K562 (cell line): ENCODE measurements at regions not wholly inside any gene's neighbourhood (a gene's known extent, or its start where the extent isn't known, plus 50 kb on each side); places are given as distances from the start of the nearest gene placed in this dataset.

Experiments used
- ATAC-seq: fragments of 200-7000 bp; cut with Tn5 transposase; 3 replicates; pipeline ENCODE4 v1.9.1; 2020; ENCODE audit warnings: moderate library complexity
- BruUV-seq: library from RNA; stranded (reverse); fragments of 400-500 nt; replicated peaks from 2 replicates; lab custom pipeline; 2021; lab: Mats Ljungman, UMichigan
- CTCF ChIA-PET: fragments of 300-600 bp; formaldehyde crosslinking; extraction: SDS; loops from one replicate; lab custom pipeline; 2021; ENCODE audit warnings: low intra/inter-chr PET ratio; lab: Yijun Ruan, JAX
- POLR2A ChIA-PET: fragments of 300-600, 350-650 bp; sonication (Branson Sonifier 250); formaldehyde crosslinking; extraction: SDS; loops from one replicate; lab custom pipeline; 2021; ENCODE audit warnings: antibody characterized with exemption, inconsistent platforms; lab: Yijun Ruan, JAX
- DNase-seq, 4 experiments: peaks; one replicate each; pipeline versions ENCODE4 v3.0.0 to v3.0.0-alpha.2; 2011 to 2018; ENCODE audit warnings: low spot score in 3 of 4, mixed read lengths in 3 of 4; ENCODE audit errors: extremely low read depth in 1 of 4
- FAIRE-seq: peaks from 2 replicates; lab custom pipeline; 2011; peaks lifted over from hg19 to GRCh38; lab: Jason Lieb, UNC
- H2AFZ ChIP-seq: 2 replicates; pipeline ENCODE4 v1.6.0; 2011; ENCODE audit warnings: low read depth, low read length, control low read depth, inconsistent platforms
- H3K27ac ChIP-seq: fragments of 200-600 bp; 3 replicates; pipeline ENCODE4 v1.8.0; 2011; ENCODE audit warnings: low read depth, mild to moderate bottlenecking, control low read depth, inconsistent platforms, low read length, moderate library complexity, mixed read lengths; ENCODE audit errors: extremely low read depth
- H3K27me3 ChIP-seq, 2 experiments: fragments of 300-600 bp in 1 of 2; 2 replicates in 1 of 2; 3 replicates in 1 of 2; pipeline versions ENCODE4 v1.6.0 to v1.8.0; 2011; ENCODE audit warnings: inconsistent platforms in 2 of 2, low read length in 2 of 2, mild to moderate bottlenecking in 1 of 2, mixed read lengths in 1 of 2, moderate library complexity in 1 of 2; ENCODE audit not compliant: control insufficient read depth in 2 of 2, insufficient read depth in 2 of 2
- H3K36me3 ChIP-seq: fragments of 300-600 bp; 3 replicates; pipeline ENCODE4 v1.8.0; 2011; ENCODE audit warnings: mild to moderate bottlenecking, low read length, inconsistent platforms; ENCODE audit not compliant: control insufficient read depth, insufficient read depth
- H3K4me1 ChIP-seq, 2 experiments: fragments of 200-600 bp in 1 of 2; replicated peaks in 1 of 2; 2 replicates in 1 of 2; 3 replicates in 1 of 2; pipeline versions ENCODE4 v1.5.1 to v1.8.0; 2011; ENCODE audit warnings: inconsistent platforms in 2 of 2, low read length in 2 of 2, mild to moderate bottlenecking in 1 of 2, mixed read lengths in 1 of 2, moderate library complexity in 1 of 2; ENCODE audit not compliant: control insufficient read depth in 2 of 2, insufficient read depth in 2 of 2
- H3K4me2 ChIP-seq: 2 replicates; pipeline ENCODE4 v1.6.1; 2011; ENCODE audit warnings: low read length, control low read depth, inconsistent platforms, mixed read lengths; ENCODE audit not compliant: insufficient read depth
- H3K4me3 ChIP-seq: fragments of 200-600 bp; sonication (generic), shearing (Covaris generic); 2 replicates; pipeline ENCODE4 v1.5.1; 2016; ENCODE audit warnings: control low read depth, inconsistent platforms
- H3K79me2 ChIP-seq: fragments of 200-600 bp; 3 replicates; pipeline ENCODE4 v1.8.0; 2011; ENCODE audit warnings: low read length, inconsistent platforms; ENCODE audit not compliant: control insufficient read depth, insufficient read depth
- H3K9ac ChIP-seq, 2 experiments: 2 replicates each; pipeline versions ENCODE4 v1.6.0 to v1.6.1; 2011; ENCODE audit warnings: low read depth in 2 of 2, low read length in 2 of 2, control low read depth in 1 of 2, inconsistent platforms in 1 of 2, mild to moderate bottlenecking in 1 of 2, mixed read lengths in 1 of 2; ENCODE audit not compliant: insufficient read depth in 1 of 2
- H3K9me1 ChIP-seq: one replicate; pipeline ENCODE4 v1.6.0; 2011; ENCODE audit warnings: inconsistent platforms, mild to moderate bottlenecking, low read length, moderate library complexity; ENCODE audit not compliant: control insufficient read depth, insufficient read depth
- H3K9me3 ChIP-seq: replicated peaks from 2 replicates; pipeline ENCODE4 v1.5.1; 2011; ENCODE audit warnings: low read depth, low read length, inconsistent platforms; ENCODE audit not compliant: control insufficient read depth, insufficient read depth
- H4K20me1 ChIP-seq: replicated peaks from 2 replicates; pipeline ENCODE4 v1.6.1; 2011; ENCODE audit warnings: low read length, inconsistent platforms, mixed read lengths; ENCODE audit not compliant: control insufficient read depth, insufficient read depth
- CREB3L1 ChIP-seq: fragments of 450-650 bp; IDR thresholded peaks from 2 replicates; pipeline ENCODE4 v1.6.1; 2014; ENCODE audit warnings: low read depth, mild to moderate bottlenecking, moderate library complexity, borderline replicate concordance
- NFIC ChIP-seq: fragments of 450-650 bp; IDR thresholded peaks from 2 replicates; pipeline ENCODE4 v1.6.1; 2017; ENCODE audit warnings: mild to moderate bottlenecking, inconsistent platforms
- WGBS: fragments of 100-300 bp; shearing (Covaris generic); methylation state at CpG from one replicate; pipeline ENCODE4 v1.1.6; 2016; ENCODE audit warnings: low coverage, mixed read lengths; ENCODE audit not compliant: insufficient coverage; ENCODE audit errors: missing lambda C conversion rate; 5-methylcytosine and 5-hydroxymethylcytosine counted together
- in situ Hi-C: fragments of 300-500 bp; cut with MboI; formaldehyde crosslinking; loops from 4 replicates; pipeline ENCODE4 v1.15.0; 2018; ENCODE audit warnings: inconsistent platforms, mixed read lengths
- intact Hi-C: fragments of 100-400 bp; cut with micrococcal nuclease; formaldehyde crosslinking; loops from 2 replicates; pipeline ENCODE4 v1.14.2; 2022
- TF ChIP-seq, protein P1 (sequence below): fragments of 250-450 bp; sonication (Bioruptor Pico); IDR thresholded peaks from 2 replicates; pipeline ENCODE4 v1.8.0; 2022; ENCODE audit warnings: moderate library complexity, mild to moderate bottlenecking, inconsistent platforms

DNA sequence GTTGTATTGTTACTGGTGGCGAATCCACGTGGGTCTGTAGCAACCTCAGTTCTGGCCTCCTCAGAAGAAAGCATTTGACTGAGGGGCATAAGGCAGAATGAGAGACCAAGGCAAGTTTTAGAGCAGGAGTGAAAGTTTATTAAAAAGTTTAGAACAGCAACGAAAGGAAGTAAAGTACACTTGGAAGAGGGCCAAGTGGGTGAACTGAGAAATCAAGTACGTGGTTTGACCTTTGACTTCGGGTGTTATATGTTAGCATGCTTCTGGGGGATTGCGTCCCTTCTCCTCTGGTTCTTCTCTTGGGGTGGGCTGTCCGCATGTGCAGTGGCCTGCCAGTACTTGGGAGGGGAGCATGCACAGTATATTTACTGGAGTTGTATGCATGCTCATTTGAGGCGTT is 232.7 kb upstream of the GATB start:
- H3K36me3 ChIP-seq: no peaks in the 10 kb centered on the region
- H3K79me2 ChIP-seq: no peaks in the 10 kb centered on the region
- in situ Hi-C loops (no loop called here), intact Hi-C loops (no loop called here)
- no peak overlapping the region for H3K4me3 ChIP-seq
- no peak overlapping the region for H3K27ac ChIP-seq
- peaks cover 0 to 8% of the 10 kb centered on the region in 2 experiments; a peak in 1 of 5 replicates for H3K27me3 ChIP-seq
- TF ChIP-seq NFIC (peak; percentile 14; the same call in 1 of the 2 replicates), CREB3L1 (no peak)
- TF ChIP-seq, protein P1, sequence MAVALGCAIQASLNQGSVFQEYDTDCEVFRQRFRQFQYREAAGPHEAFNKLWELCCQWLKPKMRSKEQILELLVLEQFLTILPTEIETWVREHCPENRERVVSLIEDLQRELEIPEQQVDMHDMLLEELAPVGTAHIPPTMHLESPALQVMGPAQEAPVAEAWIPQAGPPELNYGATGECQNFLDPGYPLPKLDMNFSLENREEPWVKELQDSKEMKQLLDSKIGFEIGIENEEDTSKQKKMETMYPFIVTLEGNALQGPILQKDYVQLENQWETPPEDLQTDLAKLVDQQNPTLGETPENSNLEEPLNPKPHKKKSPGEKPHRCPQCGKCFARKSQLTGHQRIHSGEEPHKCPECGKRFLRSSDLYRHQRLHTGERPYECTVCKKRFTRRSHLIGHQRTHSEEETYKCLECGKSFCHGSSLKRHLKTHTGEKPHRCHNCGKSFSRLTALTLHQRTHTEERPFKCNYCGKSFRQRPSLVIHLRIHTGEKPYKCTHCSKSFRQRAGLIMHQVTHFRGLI (CRISPR knock-in tag): no peak
- 3% methylated on average over 8 of the region's 8 CpGs for WGBS
- no peaks in the 10 kb centered on the region for H3K4me1 ChIP-seq
- ChIA-PET POLR2A (no interaction called here), CTCF (no interaction called here)
- H3K9me1 ChIP-seq: no peaks in the 10 kb centered on the region
- no peak for ATAC-seq
- BruUV-seq: no TSS peak
- H3K4me2 ChIP-seq: no peak overlapping the region
- no peak for DNase-seq
- H2AFZ ChIP-seq: no peak overlapping the region
- H3K9ac ChIP-seq: no peak overlapping the region
- H4K20me1 ChIP-seq: no peaks in the 10 kb centered on the region
- H3K9me3 ChIP-seq: no peaks in the 10 kb centered on the region
- no peak for FAIRE-seq
